GM06990 (cell line): ENCODE measurements at regions not wholly inside any gene's neighbourhood (a gene's known extent, or its start where the extent isn't known, plus 50 kb on each side); places are given as distances from the start of the nearest gene placed in this dataset.

Experiments
- DNase-seq: peaks from one replicate; pipeline ENCODE4 v3.0.0-alpha.2; 2011; ENCODE audit not compliant: insufficient read length; ENCODE audit errors: extremely low read depth
- H3K27me3 ChIP-seq: replicated peaks from 2 replicates; pipeline ENCODE4 v1.6.0; 2011; ENCODE audit warnings: low read length; ENCODE audit not compliant: control insufficient read depth, insufficient read depth
- H3K36me3 ChIP-seq: 2 replicates; pipeline ENCODE4 v1.5.1; 2011; ENCODE audit warnings: low read length; ENCODE audit not compliant: control insufficient read depth, insufficient read depth
- H3K4me3 ChIP-seq: replicated peaks from 2 replicates; pipeline ENCODE4 v1.5.1; 2011; ENCODE audit warnings: low read depth, mild to moderate bottlenecking, control low read depth, low read length
- TF ChIP-seq, protein P1 (sequence below): IDR thresholded peaks from 2 replicates; pipeline ENCODE4 v1.5.1; 2011; ENCODE audit warnings: low read length, control low read depth, mild to moderate bottlenecking, inconsistent platforms; ENCODE audit not compliant: insufficient read depth, poor library complexity, severe bottlenecking

DNA sequence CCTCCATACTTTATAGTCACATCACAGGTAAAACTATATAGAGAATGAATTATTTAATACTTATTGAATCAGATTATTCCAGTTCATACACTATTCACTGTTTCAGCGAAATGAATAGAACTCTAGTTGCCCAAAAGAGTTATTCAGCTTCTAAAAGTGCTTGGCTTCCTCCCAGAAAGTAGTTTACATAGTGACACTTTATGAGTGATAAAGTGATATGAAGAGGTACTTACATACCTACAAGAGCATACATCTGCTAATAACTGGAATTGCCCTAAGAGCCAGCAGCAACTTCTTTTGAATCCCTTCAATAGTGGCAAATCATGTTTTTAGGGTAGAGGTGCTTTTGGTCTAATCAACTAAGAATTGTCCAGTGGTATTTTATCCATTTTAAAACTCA is 635.1 kb upstream of the AGTR1 start:
- no peaks in the 10 kb centered on the region for H3K27me3 ChIP-seq
- no peak overlapping the region for H3K4me3 ChIP-seq
- H3K36me3 ChIP-seq, result no peaks in the 10 kb centered on the region
- DNase-seq, result no peak
- TF ChIP-seq, protein P1, sequence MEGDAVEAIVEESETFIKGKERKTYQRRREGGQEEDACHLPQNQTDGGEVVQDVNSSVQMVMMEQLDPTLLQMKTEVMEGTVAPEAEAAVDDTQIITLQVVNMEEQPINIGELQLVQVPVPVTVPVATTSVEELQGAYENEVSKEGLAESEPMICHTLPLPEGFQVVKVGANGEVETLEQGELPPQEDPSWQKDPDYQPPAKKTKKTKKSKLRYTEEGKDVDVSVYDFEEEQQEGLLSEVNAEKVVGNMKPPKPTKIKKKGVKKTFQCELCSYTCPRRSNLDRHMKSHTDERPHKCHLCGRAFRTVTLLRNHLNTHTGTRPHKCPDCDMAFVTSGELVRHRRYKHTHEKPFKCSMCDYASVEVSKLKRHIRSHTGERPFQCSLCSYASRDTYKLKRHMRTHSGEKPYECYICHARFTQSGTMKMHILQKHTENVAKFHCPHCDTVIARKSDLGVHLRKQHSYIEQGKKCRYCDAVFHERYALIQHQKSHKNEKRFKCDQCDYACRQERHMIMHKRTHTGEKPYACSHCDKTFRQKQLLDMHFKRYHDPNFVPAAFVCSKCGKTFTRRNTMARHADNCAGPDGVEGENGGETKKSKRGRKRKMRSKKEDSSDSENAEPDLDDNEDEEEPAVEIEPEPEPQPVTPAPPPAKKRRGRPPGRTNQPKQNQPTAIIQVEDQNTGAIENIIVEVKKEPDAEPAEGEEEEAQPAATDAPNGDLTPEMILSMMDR, result no peak

DNA sequence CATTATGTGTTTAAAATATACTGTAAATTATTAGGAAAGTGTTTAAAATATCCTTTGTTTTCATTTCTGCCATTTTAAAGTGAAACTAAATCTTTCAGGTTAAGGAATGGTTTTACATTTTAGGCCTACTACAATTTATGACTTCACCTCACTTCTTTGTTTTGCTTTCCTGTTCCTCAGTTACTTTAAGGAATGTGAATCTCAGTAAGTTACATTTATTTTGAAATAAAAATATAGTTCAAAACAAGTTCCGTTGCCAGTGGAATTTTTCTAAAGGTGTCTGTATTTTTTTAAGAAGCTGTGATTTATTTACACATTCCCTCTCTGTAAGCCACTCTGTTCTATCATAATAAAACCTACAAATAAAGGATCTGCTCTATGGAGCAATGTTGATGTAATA is 630.9 kb upstream of the AGTR1 start:
- DNase-seq, result no peak
- TF ChIP-seq, protein P1, result no peak
- no peak overlapping the region for H3K4me3 ChIP-seq
- H3K36me3 ChIP-seq, result no peaks in the 10 kb centered on the region
- no peaks in the 10 kb centered on the region for H3K27me3 ChIP-seq

GRCh38 chr3:148068466-148068865 is 629.2 kb upstream of the AGTR1 start:
- H3K4me3 ChIP-seq, result no peak overlapping the region
- TF ChIP-seq, protein P1, result no peak
- H3K27me3 ChIP-seq, result no peaks in the 10 kb centered on the region
- no peak for DNase-seq
- H3K36me3 ChIP-seq, result no peaks in the 10 kb centered on the region

- no peaks in the 10 kb centered on the region for H3K36me3 ChIP-seq
- H3K4me3 ChIP-seq, result no peak overlapping the region
- TF ChIP-seq, protein P1, result no peak
- DNase-seq, result no peak
- H3K27me3 ChIP-seq, result no peaks in the 10 kb centered on the region
Observed at GRCh38 chr3:148070041-148070440, 627.7 kb upstream of the AGTR1 start.

DNA sequence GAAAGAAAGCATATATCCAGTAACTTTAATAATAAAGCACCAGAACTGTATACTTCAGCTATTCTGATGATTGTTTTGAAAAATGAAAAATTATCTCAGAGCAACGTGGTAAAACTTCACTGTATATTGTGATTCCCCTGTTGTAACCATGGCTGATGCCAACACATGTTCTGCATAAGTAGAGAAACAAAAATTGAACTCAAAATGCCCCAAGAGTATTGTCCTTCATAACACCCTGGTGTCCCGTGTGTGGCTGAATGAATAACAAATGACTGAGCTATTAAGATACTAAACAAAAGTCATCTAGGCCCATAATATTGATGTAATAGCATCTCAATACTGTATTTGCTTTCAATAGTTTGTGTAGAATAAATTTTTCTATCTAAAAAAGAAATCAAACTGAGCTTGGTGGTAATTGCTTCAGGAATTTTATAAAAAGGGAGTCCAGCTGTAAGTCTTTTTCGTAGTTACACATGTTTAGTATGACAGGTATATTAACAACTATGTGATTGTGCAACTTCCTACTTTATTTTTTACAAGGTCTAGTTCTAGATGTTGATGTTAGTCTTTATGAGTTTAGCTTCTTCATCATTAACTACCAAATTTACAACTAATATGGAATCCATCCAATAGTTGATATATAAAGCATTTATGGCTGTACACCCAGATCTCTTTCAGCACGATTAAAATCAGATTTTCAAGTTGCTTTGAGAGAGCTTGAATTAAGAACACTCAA is 623.8 kb upstream of the AGTR1 start:
- no peak for DNase-seq
- Histone ChIP-seq H3K4me3 (no peak overlapping the region), H3K27me3 (no peaks in the 10 kb centered on the region), H3K36me3 (no peaks in the 10 kb centered on the region)
- TF ChIP-seq, protein P1, result no peak

GRCh38 chr3:148074946-148075345 is 622.8 kb upstream of the AGTR1 start:
- H3K4me3 ChIP-seq, result no peak overlapping the region
- H3K27me3 ChIP-seq, result no peaks in the 10 kb centered on the region
- TF ChIP-seq, protein P1, result no peak
- H3K36me3 ChIP-seq, result no peaks in the 10 kb centered on the region
- DNase-seq, result no peak
